T-helper 1 cell (primary cell): ENCODE measurements at regions not wholly inside any gene's neighbourhood (a gene's known extent, or its start where the extent isn't known, plus 50 kb on each side); places are given as distances from the start of the nearest gene placed in this dataset.
"Not testable (repeated sequence)": the region's sequence is repeated elsewhere in the genome, so short reads cannot be mapped to it uniquely, and the experiment has no call there.

Source experiments
- DNase-seq, 5 donors: peaks; one replicate each; pipeline ENCODE4 v3.0.0-alpha.2; 2012 to 2020

GRCh38 chr2:21353879-21354679 is 230.3 kb downstream of the TDRD15 start:
- no peak for DNase-seq

GRCh38 chr2:21356086-21356856 is 232.5 kb downstream of the TDRD15 start:
- no peak for DNase-seq

- no peak for DNase-seq
These were observed 233.1 kb downstream of the TDRD15 start for GRCh38 chr2:21356857-21357255.

GRCh38 chr2:21358976-21359375 is 235.2 kb downstream of the TDRD15 start:
- DNase-seq: no peak

- DNase-seq: no peak
These were observed 237.6 kb downstream of the TDRD15 start for GRCh38 chr2:21361384-21361783.

- no peak for DNase-seq
These were observed 238.3 kb downstream of the TDRD15 start for GRCh38 chr2:21361957-21362486.

GRCh38 chr2:21363364-21363763 is 239.6 kb downstream of the TDRD15 start:
- no peak for DNase-seq

- no peak for DNase-seq
These were observed 243.7 kb downstream of the TDRD15 start for GRCh38 chr2:21367421-21367820.

- no peak for DNase-seq
These were observed 246.0 kb downstream of the TDRD15 start for GRCh38 chr2:21369787-21370186.

GRCh38 chr2:21371499-21372003 is 247.8 kb downstream of the TDRD15 start:
- DNase-seq: no peak

- DNase-seq: no peak
These were observed 248.9 kb downstream of the TDRD15 start for GRCh38 chr2:21372654-21373053.

GRCh38 chr2:21376864-21377263 is 253.1 kb downstream of the TDRD15 start:
- DNase-seq: no peak

GRCh38 chr2:21379140-21379539 is 255.4 kb downstream of the TDRD15 start:
- no peak for DNase-seq

GRCh38 chr2:21379668-21380067 is 255.9 kb downstream of the TDRD15 start:
- DNase-seq: not testable (repeated sequence)

- no peak for DNase-seq
These were observed 257.7 kb downstream of the TDRD15 start for GRCh38 chr2:21381421-21381820.

- no peak for DNase-seq
These were observed 259.1 kb downstream of the TDRD15 start for GRCh38 chr2:21382701-21383520.

- no peak for DNase-seq
These were observed 262.9 kb downstream of the TDRD15 start for GRCh38 chr2:21386666-21387065.

- DNase-seq: no peak
These were observed 268.9 kb downstream of the TDRD15 start for GRCh38 chr2:21392649-21393048.

- DNase-seq: no peak
These were observed 269.4 kb downstream of the TDRD15 start for GRCh38 chr2:21393173-21393572.

GRCh38 chr2:21395366-21395765 is 271.6 kb downstream of the TDRD15 start:
- DNase-seq: no peak

- DNase-seq: no peak
These were observed 272.5 kb downstream of the TDRD15 start for GRCh38 chr2:21396252-21396651.

GRCh38 chr2:21401022-21401698 is 277.4 kb downstream of the TDRD15 start:
- DNase-seq: no peak
